CD14-positive monocyte (primary cell): ENCODE measurements at regions not wholly inside any gene's neighbourhood (a gene's known extent, or its start where the extent isn't known, plus 50 kb on each side); places are given as distances from the start of the nearest gene placed in this dataset.

Experiments
- DNase-seq, 3 donors: peaks; one replicate each; pipeline ENCODE4 v3.0.0-alpha.2; 2011 to 2022
- H2AFZ ChIP-seq: 2 replicates; pipeline ENCODE4 v1.6.0; 2012; ENCODE audit warnings: mild to moderate bottlenecking, low read depth, low read length, inconsistent platforms; ENCODE audit not compliant: insufficient read depth, poor library complexity, severe bottlenecking
- H3K27ac ChIP-seq, 2 donors: 1 replicate in 1 of 2; 2 replicates in 1 of 2; pipeline ENCODE4 v1.5.1; 2012 to 2013; ENCODE audit warnings: low read length in 2 of 2, control low read depth in 1 of 2, inconsistent platforms in 1 of 2, low read depth in 1 of 2, mild to moderate bottlenecking in 1 of 2
- H3K27me3 ChIP-seq, 2 donors: one replicate each; pipeline versions ENCODE4 v1.6.0 to v1.6.1; 2011 to 2013; ENCODE audit warnings: low read length in 2 of 2; ENCODE audit not compliant: control insufficient read depth in 2 of 2, insufficient read depth in 2 of 2
- H3K36me3 ChIP-seq, 2 donors: replicated peaks in 1 of 2; 1 replicate in 1 of 2; 2 replicates in 1 of 2; pipeline versions ENCODE4 v1.5.1 to v1.6.1; 2012 to 2013; ENCODE audit warnings: low read length in 2 of 2, control low read depth in 1 of 2, inconsistent platforms in 1 of 2, mild to moderate bottlenecking in 1 of 2; ENCODE audit not compliant: insufficient read depth in 2 of 2, control insufficient read depth in 1 of 2
- H3K4me1 ChIP-seq, 2 donors: 1 replicate in 1 of 2; 2 replicates in 1 of 2; pipeline versions ENCODE4 v1.5.1 to v1.6.1; 2012 to 2013; ENCODE audit warnings: low read length in 2 of 2, control low read depth in 1 of 2, inconsistent platforms in 1 of 2, mild to moderate bottlenecking in 1 of 2, moderate library complexity in 1 of 2; ENCODE audit not compliant: insufficient read depth in 2 of 2, control insufficient read depth in 1 of 2
- H3K4me2 ChIP-seq: replicated peaks from 2 replicates; pipeline ENCODE3; 2012; ENCODE audit warnings: low read length, moderate library complexity, mild to moderate bottlenecking; ENCODE audit not compliant: poor library complexity, severe bottlenecking; ENCODE audit errors: extremely low read depth
- H3K4me3 ChIP-seq, 3 experiments: fragments of 200-600 bp in 1 of 3; sonication (generic) in 1 of 3; replicated peaks in 1 of 3; 1 replicate in 2 of 3; 2 replicates in 1 of 3; pipeline ENCODE4 v1.5.1; 2011 to 2013; ENCODE audit warnings: low read length in 3 of 3, mild to moderate bottlenecking in 3 of 3, control low read depth in 2 of 3, low read depth in 2 of 3, inconsistent platforms in 1 of 3, moderate library complexity in 1 of 3
- H3K79me2 ChIP-seq: 2 replicates; pipeline ENCODE4 v1.6.0; 2012; ENCODE audit warnings: mild to moderate bottlenecking, control low read depth, inconsistent platforms, low read length, moderate library complexity; ENCODE audit not compliant: insufficient read depth
- H3K9ac ChIP-seq: 2 replicates; pipeline ENCODE4 v1.6.0; 2017; ENCODE audit warnings: low read length, mild to moderate bottlenecking; ENCODE audit not compliant: insufficient read depth, poor library complexity, severe bottlenecking
- H3K9me3 ChIP-seq, 2 donors: replicated peaks in 1 of 2; 1 replicate in 1 of 2; 2 replicates in 1 of 2; pipeline versions ENCODE4 v1.5.1 to v1.6.1; 2012 to 2013; ENCODE audit warnings: low read length in 2 of 2, control low read depth in 1 of 2; ENCODE audit not compliant: control insufficient read depth in 1 of 2, insufficient read depth in 1 of 2
- H4K20me1 ChIP-seq: 2 replicates; pipeline ENCODE4 v1.6.0; 2012; ENCODE audit warnings: mild to moderate bottlenecking, low read length, control low read depth, moderate library complexity; ENCODE audit not compliant: insufficient read depth
- H3K27ac Mint-ChIP-seq, 7 donors: one replicate each; pipeline ENCODE4 v1.8.0; 2020; ENCODE audit warnings: mild to moderate bottlenecking in 7 of 7, mixed read lengths in 7 of 7, moderate library complexity in 6 of 7, inconsistent platforms in 2 of 7
- H3K27me3 Mint-ChIP-seq, 3 donors: one replicate each; pipeline ENCODE4 v1.8.0; 2021 to 2022; ENCODE audit warnings: low read depth in 3 of 3, mild to moderate bottlenecking in 3 of 3, mixed read lengths in 3 of 3, moderate library complexity in 3 of 3, inconsistent platforms in 1 of 3
- H3K36me3 Mint-ChIP-seq, 2 donors: one replicate each; pipeline ENCODE4 v1.8.0; 2020; ENCODE audit warnings: mixed read lengths in 2 of 2, inconsistent platforms in 1 of 2, mild to moderate bottlenecking in 1 of 2
- H3K4me1 Mint-ChIP-seq: one replicate; pipeline ENCODE4 v1.8.0; 2020; ENCODE audit warnings: mild to moderate bottlenecking, mixed read lengths
- H3K4me3 Mint-ChIP-seq, 2 donors: one replicate each; pipeline ENCODE4 v1.8.0; 2020; ENCODE audit warnings: mild to moderate bottlenecking in 2 of 2, mixed read lengths in 2 of 2, moderate library complexity in 1 of 2
- H3K9me3 Mint-ChIP-seq, 7 donors: one replicate each; pipeline ENCODE4 v1.8.0; 2020 to 2022; ENCODE audit warnings: mixed read lengths in 7 of 7, mild to moderate bottlenecking in 6 of 7, moderate library complexity in 6 of 7, inconsistent platforms in 2 of 7
- WGBS: methylation state at CpG from one replicate; pipeline ENCODE4 v1.1.5; 2013; ENCODE audit warnings: missing lambda C conversion rate; ENCODE audit not compliant: insufficient coverage; 5-methylcytosine and 5-hydroxymethylcytosine counted together
- intact Hi-C, 2 donors: fragments of 100-400 bp; cut with micrococcal nuclease; formaldehyde crosslinking; loops; one replicate each; pipeline versions ENCODE4 v1.15.0 to v1.15.1; 2023
- TF ChIP-seq, protein P1 (sequence below): fragments of 200-600 bp; IDR thresholded peaks from one replicate; pipeline ENCODE4 v1.8.0; 2022; ENCODE audit warnings: antibody characterized with exemption, mild to moderate bottlenecking

DNA sequence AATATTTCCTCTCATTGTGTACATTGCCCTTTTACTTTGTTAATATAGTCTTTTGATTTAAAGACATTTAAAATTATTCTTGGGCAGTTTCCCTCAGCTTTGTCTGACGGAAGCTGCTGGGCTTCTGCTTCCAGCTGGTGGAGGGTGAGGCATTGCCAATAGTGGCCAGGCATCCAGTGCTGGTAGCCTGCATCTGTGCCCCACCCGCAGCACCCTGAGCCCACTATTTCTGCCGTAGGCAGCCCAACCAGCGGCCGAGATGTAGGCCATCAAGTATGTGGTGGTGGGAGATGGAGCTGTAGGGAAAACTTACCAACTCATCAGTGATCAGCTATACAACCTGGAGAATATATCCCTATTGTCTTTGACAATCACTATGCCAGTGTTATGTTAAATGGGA is 226.0 kb upstream of the SYNCRIP start:
- H3K4me3 Mint-ChIP-seq = no peak overlapping the region
- H3K4me1 Mint-ChIP-seq = no peaks in the 10 kb centered on the region
- H3K9me3 ChIP-seq = no peaks in the 10 kb centered on the region
- H3K27me3 Mint-ChIP-seq = no peaks in the 10 kb centered on the region
- intact Hi-C loops = no loop called here
- H3K4me2 ChIP-seq = no peak overlapping the region
- H3K4me1 ChIP-seq = no peaks in the 10 kb centered on the region
- H2AFZ ChIP-seq = no peak overlapping the region
- no peak overlapping the region for H3K4me3 ChIP-seq
- no peaks in the 10 kb centered on the region for H4K20me1 ChIP-seq
- peaks cover 2 to 5% (median 3%) of the 10 kb centered on the region in 7 donors for H3K9me3 Mint-ChIP-seq
- H3K36me3 ChIP-seq = no peaks in the 10 kb centered on the region
- no peaks in the 10 kb centered on the region for H3K79me2 ChIP-seq
- H3K27ac ChIP-seq = no peak overlapping the region
- no peak for DNase-seq
- TF ChIP-seq, protein P1, sequence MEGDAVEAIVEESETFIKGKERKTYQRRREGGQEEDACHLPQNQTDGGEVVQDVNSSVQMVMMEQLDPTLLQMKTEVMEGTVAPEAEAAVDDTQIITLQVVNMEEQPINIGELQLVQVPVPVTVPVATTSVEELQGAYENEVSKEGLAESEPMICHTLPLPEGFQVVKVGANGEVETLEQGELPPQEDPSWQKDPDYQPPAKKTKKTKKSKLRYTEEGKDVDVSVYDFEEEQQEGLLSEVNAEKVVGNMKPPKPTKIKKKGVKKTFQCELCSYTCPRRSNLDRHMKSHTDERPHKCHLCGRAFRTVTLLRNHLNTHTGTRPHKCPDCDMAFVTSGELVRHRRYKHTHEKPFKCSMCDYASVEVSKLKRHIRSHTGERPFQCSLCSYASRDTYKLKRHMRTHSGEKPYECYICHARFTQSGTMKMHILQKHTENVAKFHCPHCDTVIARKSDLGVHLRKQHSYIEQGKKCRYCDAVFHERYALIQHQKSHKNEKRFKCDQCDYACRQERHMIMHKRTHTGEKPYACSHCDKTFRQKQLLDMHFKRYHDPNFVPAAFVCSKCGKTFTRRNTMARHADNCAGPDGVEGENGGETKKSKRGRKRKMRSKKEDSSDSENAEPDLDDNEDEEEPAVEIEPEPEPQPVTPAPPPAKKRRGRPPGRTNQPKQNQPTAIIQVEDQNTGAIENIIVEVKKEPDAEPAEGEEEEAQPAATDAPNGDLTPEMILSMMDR = no peak
- 100% methylated on average over 1 of the region's 5 CpGs for WGBS
- H3K27ac Mint-ChIP-seq = no peak overlapping the region
- no peaks in the 10 kb centered on the region for H3K27me3 ChIP-seq
- H3K36me3 Mint-ChIP-seq = no peaks in the 10 kb centered on the region
- H3K9ac ChIP-seq = no peak overlapping the region

GRCh38 chr6:85867595-85867994 is 224.9 kb upstream of the SYNCRIP start:
- no peak overlapping the region for H3K27ac ChIP-seq
- no peaks in the 10 kb centered on the region for H3K79me2 ChIP-seq
- intact Hi-C loops = no loop called here
- H3K27me3 Mint-ChIP-seq = peaks cover 0 to 1% (median 0%) of the 10 kb centered on the region in 3 donors
- H3K4me1 ChIP-seq = no peaks in the 10 kb centered on the region
- no peak overlapping the region for H3K4me3 Mint-ChIP-seq
- H2AFZ ChIP-seq = no peak overlapping the region
- no peak overlapping the region for H3K4me3 ChIP-seq
- no peak for DNase-seq
- no peaks in the 10 kb centered on the region for H3K36me3 Mint-ChIP-seq
- no peak overlapping the region for H3K9ac ChIP-seq
- H3K27me3 ChIP-seq = no peaks in the 10 kb centered on the region
- no peaks in the 10 kb centered on the region for H3K9me3 ChIP-seq
- peaks cover 0 to 5% (median 3%) of the 10 kb centered on the region in 7 donors for H3K9me3 Mint-ChIP-seq
- H3K4me1 Mint-ChIP-seq = no peaks in the 10 kb centered on the region
- no peaks in the 10 kb centered on the region for H3K36me3 ChIP-seq
- no peak overlapping the region for H3K4me2 ChIP-seq
- H4K20me1 ChIP-seq = no peaks in the 10 kb centered on the region
- TF ChIP-seq, protein P1 = no peak
- no peak overlapping the region for H3K27ac Mint-ChIP-seq
